Activated CD4-positive, alpha-beta memory T cell treated with anti-CD3 and anti-CD28 coated beads, Interleukin-2, amount 10 ng/mL, durations not matched to agents 7 days and 5 days (primary cell): ENCODE measurements at regions not wholly inside any gene's neighbourhood (a gene's known extent, or its start where the extent isn't known, plus 50 kb on each side); places are given as distances from the start of the nearest gene placed in this dataset.

Experiments used
- CTCF ChIA-PET: fragments of 350-600 bp; sonication (Branson Sonifier 250); formaldehyde crosslinking; loops from one replicate; lab custom pipeline; 2021; ENCODE audit warnings: antibody characterized with exemption, inconsistent platforms; lab: Charles Lee
- POLR2A ChIA-PET: fragments of 350-600 bp; sonication (Branson Sonifier 250); formaldehyde crosslinking; loops from one replicate; lab custom pipeline; 2021; ENCODE audit warnings: antibody characterized with exemption; lab: Charles Lee
- DNase-seq: peaks from one replicate; pipeline ENCODE4 v3.0.0-alpha.2; 2020
- H3K27ac Mint-ChIP-seq: one replicate; pipeline ENCODE4 v1.8.0; 2021; ENCODE audit warnings: mild to moderate bottlenecking, mixed read lengths
- H3K27me3 Mint-ChIP-seq: one replicate; pipeline ENCODE4 v1.8.0; 2021; ENCODE audit warnings: mixed read lengths
- H3K36me3 Mint-ChIP-seq: one replicate; pipeline ENCODE4 v1.8.0; 2021; ENCODE audit warnings: low read depth, mixed read lengths
- H3K4me1 Mint-ChIP-seq: one replicate; pipeline ENCODE4 v1.8.0; 2021; ENCODE audit warnings: mixed read lengths
- H3K4me3 Mint-ChIP-seq: one replicate; pipeline ENCODE4 v1.8.0; 2021; ENCODE audit warnings: mild to moderate bottlenecking, mixed read lengths
- H3K9me3 Mint-ChIP-seq: one replicate; pipeline ENCODE4 v1.8.0; 2021; ENCODE audit warnings: mixed read lengths

- Mint-ChIP-seq H3K36me3 (no peaks in the 10 kb centered on the region), H3K9me3 (no peaks in the 10 kb centered on the region), H3K27me3 (peaks cover 3% of the 10 kb centered on the region), H3K4me3 (no peak overlapping the region), H3K27ac (no peak overlapping the region), H3K4me1 (peaks cover 3% of the 10 kb centered on the region)
- DNase-seq: no peak
- ChIA-PET POLR2A (no interaction called here), CTCF (no interaction called here)
Measured at GRCh38 chr13:40169476-40169875, 497.0 kb downstream of the FOXO1 start.

GRCh38 chr13:40170091-40170490 lies 496.4 kb downstream of the FOXO1 start:
- Mint-ChIP-seq H3K27ac (no peak overlapping the region), H3K4me1 (peaks cover 3% of the 10 kb centered on the region), H3K9me3 (no peaks in the 10 kb centered on the region), H3K27me3 (peaks cover 3% of the 10 kb centered on the region), H3K4me3 (no peak overlapping the region), H3K36me3 (no peaks in the 10 kb centered on the region)
- ChIA-PET POLR2A (no interaction called here), CTCF (no interaction called here)
- no peak for DNase-seq

GRCh38 chr13:40170982-40171381 lies 495.5 kb downstream of the FOXO1 start:
- H3K4me1 Mint-ChIP-seq: peaks cover 3% of the 10 kb centered on the region
- ChIA-PET POLR2A (no interaction called here), CTCF (interaction anchor here (0.6 kb wide), 1 partner anchor 498 kb away, joined by 3 read pairs; no protein-coding TSS in a partner anchor)
- no peak overlapping the region for H3K27ac Mint-ChIP-seq
- no peak overlapping the region for H3K4me3 Mint-ChIP-seq
- DNase-seq: no peak
- H3K27me3 Mint-ChIP-seq: peaks cover 3% of the 10 kb centered on the region
- no peaks in the 10 kb centered on the region for H3K9me3 Mint-ChIP-seq
- no peaks in the 10 kb centered on the region for H3K36me3 Mint-ChIP-seq

- peaks cover 3% of the 10 kb centered on the region for H3K4me1 Mint-ChIP-seq
- H3K27me3 Mint-ChIP-seq: peaks cover 3% of the 10 kb centered on the region
- no peak for DNase-seq
- H3K27ac Mint-ChIP-seq: no peak overlapping the region
- no peaks in the 10 kb centered on the region for H3K36me3 Mint-ChIP-seq
- ChIA-PET POLR2A (no interaction called here), CTCF (interaction anchor here (0.6 kb wide), 1 partner anchor 497 kb away, joined by 3 read pairs; no protein-coding TSS in a partner anchor)
- no peak overlapping the region for H3K4me3 Mint-ChIP-seq
- no peaks in the 10 kb centered on the region for H3K9me3 Mint-ChIP-seq
Measured at GRCh38 chr13:40171566-40171965, 494.9 kb downstream of the FOXO1 start.

- Mint-ChIP-seq H3K4me3 (no peak overlapping the region), H3K27me3 (peaks cover 3% of the 10 kb centered on the region), H3K36me3 (no peaks in the 10 kb centered on the region), H3K9me3 (no peaks in the 10 kb centered on the region), H3K4me1 (peaks cover 3% of the 10 kb centered on the region), H3K27ac (no peak overlapping the region)
- no peak for DNase-seq
- ChIA-PET POLR2A (no interaction called here), CTCF (no interaction called here)
Measured at GRCh38 chr13:40172149-40172591, 494.3 kb downstream of the FOXO1 start.

- Mint-ChIP-seq H3K27me3 (no peaks in the 10 kb centered on the region), H3K4me1 (peaks cover 3% of the 10 kb centered on the region), H3K27ac (no peak overlapping the region), H3K9me3 (no peaks in the 10 kb centered on the region), H3K36me3 (no peaks in the 10 kb centered on the region), H3K4me3 (no peak overlapping the region)
- ChIA-PET CTCF (no interaction called here), POLR2A (no interaction called here)
- DNase-seq: no peak
Measured at GRCh38 chr13:40172878-40173277, 493.6 kb downstream of the FOXO1 start.

GRCh38 chr13:40175639-40176038 lies 490.8 kb downstream of the FOXO1 start:
- H3K4me3 Mint-ChIP-seq: no peak overlapping the region
- H3K27me3 Mint-ChIP-seq: no peaks in the 10 kb centered on the region
- no peak overlapping the region for H3K27ac Mint-ChIP-seq
- CTCF ChIA-PET: no interaction called here
- H3K36me3 Mint-ChIP-seq: no peaks in the 10 kb centered on the region
- DNase-seq: no peak
- H3K9me3 Mint-ChIP-seq: no peaks in the 10 kb centered on the region
- H3K4me1 Mint-ChIP-seq: peaks cover 9% of the 10 kb centered on the region
- POLR2A ChIA-PET: interaction anchor here (1.3 kb wide), 1 partner anchor 213 kb away, joined by 3 read pairs; no protein-coding TSS in a partner anchor

GRCh38 chr13:40176242-40176641 lies 490.2 kb downstream of the FOXO1 start:
- H3K36me3 Mint-ChIP-seq: no peaks in the 10 kb centered on the region
- no peak overlapping the region for H3K4me3 Mint-ChIP-seq
- no peak overlapping the region for H3K27ac Mint-ChIP-seq
- H3K9me3 Mint-ChIP-seq: no peaks in the 10 kb centered on the region
- ChIA-PET CTCF (no interaction called here), POLR2A (no interaction called here)
- H3K4me1 Mint-ChIP-seq: peaks cover 6% of the 10 kb centered on the region
- H3K27me3 Mint-ChIP-seq: no peaks in the 10 kb centered on the region
- DNase-seq: no peak

- H3K36me3 Mint-ChIP-seq: no peaks in the 10 kb centered on the region
- DNase-seq: no peak
- CTCF ChIA-PET: no interaction called here
- POLR2A ChIA-PET: interaction anchor here (1.4 kb wide), 1 partner anchor 9 kb away, joined by 6 read pairs; no protein-coding TSS in a partner anchor
- H3K27me3 Mint-ChIP-seq: no peaks in the 10 kb centered on the region
- peaks cover 6% of the 10 kb centered on the region for H3K4me1 Mint-ChIP-seq
- H3K27ac Mint-ChIP-seq: peak overlapping the region; percentile 49
- H3K4me3 Mint-ChIP-seq: no peak overlapping the region
- no peaks in the 10 kb centered on the region for H3K9me3 Mint-ChIP-seq
Measured at GRCh38 chr13:40178130-40178529, 488.3 kb downstream of the FOXO1 start.

- no peak for DNase-seq
- Mint-ChIP-seq H3K4me3 (no peak overlapping the region), H3K27me3 (no peaks in the 10 kb centered on the region), H3K4me1 (peaks cover 6% of the 10 kb centered on the region), H3K9me3 (no peaks in the 10 kb centered on the region), H3K27ac (no peak overlapping the region), H3K36me3 (no peaks in the 10 kb centered on the region)
- ChIA-PET POLR2A (no interaction called here), CTCF (no interaction called here)
Measured at GRCh38 chr13:40179445-40180281, 486.8 kb downstream of the FOXO1 start.

GRCh38 chr13:40180776-40181175 lies 485.7 kb downstream of the FOXO1 start:
- ChIA-PET CTCF (no interaction called here), POLR2A (no interaction called here)
- no peak overlapping the region for H3K4me3 Mint-ChIP-seq
- peaks cover 8% of the 10 kb centered on the region for H3K4me1 Mint-ChIP-seq
- H3K27ac Mint-ChIP-seq: no peak overlapping the region
- H3K27me3 Mint-ChIP-seq: no peaks in the 10 kb centered on the region
- no peaks in the 10 kb centered on the region for H3K36me3 Mint-ChIP-seq
- DNase-seq: no peak
- no peaks in the 10 kb centered on the region for H3K9me3 Mint-ChIP-seq

GRCh38 chr13:40181203-40181845 lies 485.1 kb downstream of the FOXO1 start:
- ChIA-PET POLR2A (no interaction called here), CTCF (no interaction called here)
- DNase-seq: no peak
- Mint-ChIP-seq H3K9me3 (no peaks in the 10 kb centered on the region), H3K36me3 (no peaks in the 10 kb centered on the region), H3K4me3 (no peak overlapping the region), H3K27me3 (no peaks in the 10 kb centered on the region), H3K4me1 (peaks cover 13% of the 10 kb centered on the region), H3K27ac (no peak overlapping the region)

- POLR2A ChIA-PET: no interaction called here
- no peak for DNase-seq
- CTCF ChIA-PET: no interaction called here
- no peaks in the 10 kb centered on the region for H3K27me3 Mint-ChIP-seq
- no peak overlapping the region for H3K27ac Mint-ChIP-seq
- no peaks in the 10 kb centered on the region for H3K9me3 Mint-ChIP-seq
- H3K4me3 Mint-ChIP-seq: no peak overlapping the region
- H3K4me1 Mint-ChIP-seq: peaks cover 26% of the 10 kb centered on the region
- H3K36me3 Mint-ChIP-seq: no peaks in the 10 kb centered on the region
Measured at GRCh38 chr13:40182591-40182990, 483.9 kb downstream of the FOXO1 start.
